GM23338 (cell line): ENCODE measurements at regions not wholly inside any gene's neighbourhood (a gene's known extent, or its start where the extent isn't known, plus 50 kb on each side); places are given as distances from the start of the nearest gene placed in this dataset.

Source experiments
- ATAC-seq: fragments of 200-7000 bp; cut with Tn5 transposase; 3 replicates; pipeline ENCODE4 v1.9.1; 2020
- DNase-seq: peaks from one replicate; pipeline ENCODE4 v3.0.0-alpha.2; 2015; ENCODE audit warnings: low spot score
- H2AFZ ChIP-seq: fragments of 200-600 bp; sonication (generic); 2 replicates; pipeline ENCODE4 v1.8.0; 2016; ENCODE audit warnings: antibody characterized with exemption, mild to moderate bottlenecking, moderate library complexity
- H3F3A ChIP-seq: fragments of 200-600 bp; sonication (generic); replicated peaks from 2 replicates; pipeline ENCODE4 v1.8.0; 2017; ENCODE audit warnings: antibody characterized with exemption, mixed run types, low read depth
- H3K27ac ChIP-seq: fragments of 200-600 bp; sonication (generic); 2 replicates; pipeline ENCODE4 v1.6.1; 2016; ENCODE audit warnings: low read depth
- H3K27me3 ChIP-seq: fragments of 200-600 bp; sonication (generic); 2 replicates; pipeline ENCODE4 v1.8.0; 2016; ENCODE audit warnings: mild to moderate bottlenecking, mixed run types, moderate library complexity; ENCODE audit not compliant: insufficient read depth
- H3K36me3 ChIP-seq: fragments of 200-600 bp; sonication (generic); 2 replicates; pipeline ENCODE4 v1.8.0; 2016; ENCODE audit warnings: mild to moderate bottlenecking; ENCODE audit not compliant: insufficient read depth
- H3K4me1 ChIP-seq: fragments of 200-600 bp; sonication (generic); 2 replicates; pipeline ENCODE4 v1.8.0; 2016; ENCODE audit warnings: mild to moderate bottlenecking, moderate library complexity; ENCODE audit not compliant: insufficient read depth
- H3K4me2 ChIP-seq: fragments of 200-600 bp; sonication (generic); 2 replicates; pipeline ENCODE4 v1.7.1; 2017; ENCODE audit warnings: mixed run types
- H3K4me3 ChIP-seq: fragments of 200-600 bp; sonication (generic); 2 replicates; pipeline ENCODE4 v1.6.1; 2016; ENCODE audit warnings: mixed run types
- H3K79me2 ChIP-seq: fragments of 200-600 bp; sonication (generic); replicated peaks from 2 replicates; pipeline ENCODE4 v1.8.0; 2017; ENCODE audit warnings: mild to moderate bottlenecking; ENCODE audit not compliant: insufficient read depth
- H3K9me2 ChIP-seq: fragments of 200-600 bp; sonication (generic); 2 replicates; pipeline ENCODE4 v1.8.0; 2017; ENCODE audit not compliant: insufficient read depth
- H4K20me1 ChIP-seq: fragments of 200-600 bp; sonication (generic); replicated peaks from 2 replicates; pipeline ENCODE4 v1.8.0; 2017; ENCODE audit warnings: mild to moderate bottlenecking; ENCODE audit not compliant: insufficient read depth
- H3K27ac Mint-ChIP-seq: 2 replicates; pipeline ENCODE4 v1.8.0; 2020; ENCODE audit warnings: inconsistent platforms, mild to moderate bottlenecking, moderate library complexity, mixed read lengths
- H3K27me3 Mint-ChIP-seq: 3 replicates; pipeline ENCODE4 v1.8.0; 2022; ENCODE audit warnings: low read depth, mild to moderate bottlenecking, moderate library complexity, mixed read lengths, inconsistent platforms; ENCODE audit not compliant: insufficient read depth, poor library complexity
- H3K36me3 Mint-ChIP-seq: 3 replicates; pipeline ENCODE4 v1.8.0; 2021; ENCODE audit warnings: low read depth, mild to moderate bottlenecking, inconsistent platforms, moderate library complexity, mixed read lengths
- H3K4me1 Mint-ChIP-seq: 3 replicates; pipeline ENCODE4 v1.8.0; 2020; ENCODE audit warnings: mild to moderate bottlenecking, inconsistent platforms, mixed read lengths
- H3K4me3 Mint-ChIP-seq: 3 replicates; pipeline ENCODE4 v1.8.0; 2021; ENCODE audit warnings: moderate library complexity, mild to moderate bottlenecking, inconsistent platforms, mixed read lengths
- H3K9me3 Mint-ChIP-seq: 3 replicates; pipeline ENCODE4 v1.8.0; 2020; ENCODE audit warnings: moderate library complexity, mild to moderate bottlenecking, inconsistent platforms, mixed read lengths
- CREB1 ChIP-seq: fragments of 250-450 bp; sonication (Bioruptor Pico); IDR thresholded peaks from 2 replicates; pipeline ENCODE4 v1.5.0; 2020; ENCODE audit warnings: low read depth, mild to moderate bottlenecking, moderate library complexity
- EZH2 ChIP-seq: fragments of 200-600 bp; sonication (generic); IDR thresholded peaks from one replicate; pipeline ENCODE4 v1.8.0; 2017; ENCODE audit warnings: antibody characterized with exemption, mild to moderate bottlenecking, low read depth; ENCODE audit not compliant: unreplicated experiment
- NANOG ChIP-seq: IDR thresholded peaks from 2 replicates; pipeline ENCODE4 v1.6.1; 2016; ENCODE audit warnings: antibody characterized with exemption, borderline replicate concordance
- POLR2AphosphoS5 ChIP-seq: IDR thresholded peaks from 2 replicates; pipeline ENCODE4 v1.6.1; 2016; ENCODE audit warnings: antibody characterized with exemption, low read depth
- STAT1 ChIP-seq: IDR thresholded peaks from one replicate; pipeline ENCODE4 v1.6.1; 2016; ENCODE audit warnings: antibody characterized with exemption; ENCODE audit not compliant: unreplicated experiment
- ZNF114 ChIP-seq: fragments of 250-450 bp; sonication (Bioruptor Pico); IDR thresholded peaks from 2 replicates; pipeline ENCODE4 v1.5.0; 2020; ENCODE audit warnings: mild to moderate bottlenecking, moderate library complexity
- ZNF462 ChIP-seq: fragments of 250-450 bp; sonication (Bioruptor Pico); IDR thresholded peaks from 2 replicates; pipeline ENCODE4 v1.5.0; 2020; ENCODE audit warnings: mild to moderate bottlenecking, moderate library complexity
- TF ChIP-seq, protein P1 (sequence below), 2 experiments: fragments of 200-600 bp in 1 of 2; sonication (generic) in 1 of 2; conservative IDR thresholded peaks; 2 replicates each; pipeline versions ENCODE4 v1.5.1 to v1.6.1; 2016 to 2017; ENCODE audit warnings: antibody characterized with exemption in 2 of 2, low read depth in 2 of 2, mild to moderate bottlenecking in 2 of 2, moderate library complexity in 1 of 2

- TF ChIP-seq ZNF462 (CRISPR knock-in tag), result no peak
- TF ChIP-seq, protein P1, sequence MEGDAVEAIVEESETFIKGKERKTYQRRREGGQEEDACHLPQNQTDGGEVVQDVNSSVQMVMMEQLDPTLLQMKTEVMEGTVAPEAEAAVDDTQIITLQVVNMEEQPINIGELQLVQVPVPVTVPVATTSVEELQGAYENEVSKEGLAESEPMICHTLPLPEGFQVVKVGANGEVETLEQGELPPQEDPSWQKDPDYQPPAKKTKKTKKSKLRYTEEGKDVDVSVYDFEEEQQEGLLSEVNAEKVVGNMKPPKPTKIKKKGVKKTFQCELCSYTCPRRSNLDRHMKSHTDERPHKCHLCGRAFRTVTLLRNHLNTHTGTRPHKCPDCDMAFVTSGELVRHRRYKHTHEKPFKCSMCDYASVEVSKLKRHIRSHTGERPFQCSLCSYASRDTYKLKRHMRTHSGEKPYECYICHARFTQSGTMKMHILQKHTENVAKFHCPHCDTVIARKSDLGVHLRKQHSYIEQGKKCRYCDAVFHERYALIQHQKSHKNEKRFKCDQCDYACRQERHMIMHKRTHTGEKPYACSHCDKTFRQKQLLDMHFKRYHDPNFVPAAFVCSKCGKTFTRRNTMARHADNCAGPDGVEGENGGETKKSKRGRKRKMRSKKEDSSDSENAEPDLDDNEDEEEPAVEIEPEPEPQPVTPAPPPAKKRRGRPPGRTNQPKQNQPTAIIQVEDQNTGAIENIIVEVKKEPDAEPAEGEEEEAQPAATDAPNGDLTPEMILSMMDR (conservative IDR thresholded peaks at IDR 0.05; ENCODE audit: low read depth in 2 of 2), result no peak
Observed at GRCh38 chrX:3449287-3449686, 102.8 kb upstream of the MXRA5 start (continued).

DNA sequence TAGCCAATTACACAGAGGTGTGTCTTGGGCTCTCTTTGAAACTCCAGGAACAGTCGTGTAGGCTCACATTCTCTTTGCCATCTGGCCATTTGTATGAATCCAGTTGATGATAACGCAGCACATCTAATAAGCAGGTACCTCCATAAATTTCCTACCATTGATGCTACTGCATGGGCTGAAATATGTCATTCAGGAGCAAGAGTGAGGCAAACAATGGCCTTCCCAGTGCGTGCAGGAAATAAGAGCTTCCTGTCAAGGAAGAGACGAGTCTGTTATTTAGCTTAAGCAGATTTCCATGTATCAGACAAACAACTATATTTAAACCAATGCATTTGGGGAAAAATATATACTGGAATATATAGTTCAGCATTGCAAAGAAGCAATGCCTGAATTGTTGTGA, 102.1 kb upstream of the MXRA5 start:
- H4K20me1 ChIP-seq, result no peaks in the 10 kb centered on the region
- H3K9me2 ChIP-seq, result no peaks in the 10 kb centered on the region
- Mint-ChIP-seq H3K4me3 (no peak overlapping the region), H3K27ac (no peak overlapping the region), H3K27me3 (no peaks in the 10 kb centered on the region), H3K9me3 (peaks cover 2% of the 10 kb centered on the region; the same call in 1 of the 3 replicates), H3K4me1 (no peaks in the 10 kb centered on the region), H3K36me3 (no peaks in the 10 kb centered on the region)
- H3K27me3 ChIP-seq, result no peaks in the 10 kb centered on the region
- TF ChIP-seq ZNF114 (CRISPR knock-in tag) (no peak), EZH2 (no peak), POLR2AphosphoS5 (no peak), STAT1 (no peak), NANOG (no peak), CREB1 (CRISPR knock-in tag) (no peak)
- TF ChIP-seq, protein P1 (conservative IDR thresholded peaks at IDR 0.05; ENCODE audit: low read depth in 2 of 2), result no peak
- no peak overlapping the region for H2AFZ ChIP-seq
- H3K4me2 ChIP-seq, result no peak overlapping the region
- H3F3A ChIP-seq, result no peaks in the 10 kb centered on the region
- H3K4me1 ChIP-seq, result no peaks in the 10 kb centered on the region
- H3K4me3 ChIP-seq, result no peak overlapping the region
- ATAC-seq (no peak), DNase-seq (no peak)
- no peaks in the 10 kb centered on the region for H3K79me2 ChIP-seq
- H3K27ac ChIP-seq, result no peak overlapping the region
- H3K36me3 ChIP-seq, result no peaks in the 10 kb centered on the region
